ENCODE measurements at regions not wholly inside any gene's neighbourhood (a gene's known extent, or its start where the extent isn't known, plus 50 kb on each side); places are given as distances from the start of the nearest gene placed in this dataset.

DNA sequence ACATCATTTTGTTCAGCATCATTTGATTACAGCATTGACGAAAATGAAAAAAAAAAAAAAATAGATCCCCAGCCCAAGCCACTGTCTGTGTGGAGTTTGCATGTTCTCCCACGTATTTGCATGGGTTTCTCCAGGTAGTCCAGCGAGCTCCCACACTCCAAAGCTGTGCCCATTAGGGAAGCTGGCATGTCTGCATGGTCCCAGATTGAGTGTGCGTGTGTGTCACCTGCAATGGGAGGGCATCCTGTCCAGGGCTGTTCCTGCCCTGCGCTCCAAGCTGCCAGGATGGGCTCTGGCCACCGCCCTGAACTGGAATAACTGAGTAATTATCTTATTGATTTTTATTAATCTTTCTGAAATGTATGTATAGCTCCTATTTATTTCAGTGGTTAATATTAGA is 88.6 kb downstream of the KLF12 start:
- no peak for DNase-seq (ENCODE audit: low read depth in 2 of 3, low spot score in 2 of 3)

GRCh38 chr13:74043237-74043636 is 91.0 kb downstream of the KLF12 start:
- DNase-seq (ENCODE audit: low read depth in 2 of 3, low spot score in 2 of 3), result no peak

DNA sequence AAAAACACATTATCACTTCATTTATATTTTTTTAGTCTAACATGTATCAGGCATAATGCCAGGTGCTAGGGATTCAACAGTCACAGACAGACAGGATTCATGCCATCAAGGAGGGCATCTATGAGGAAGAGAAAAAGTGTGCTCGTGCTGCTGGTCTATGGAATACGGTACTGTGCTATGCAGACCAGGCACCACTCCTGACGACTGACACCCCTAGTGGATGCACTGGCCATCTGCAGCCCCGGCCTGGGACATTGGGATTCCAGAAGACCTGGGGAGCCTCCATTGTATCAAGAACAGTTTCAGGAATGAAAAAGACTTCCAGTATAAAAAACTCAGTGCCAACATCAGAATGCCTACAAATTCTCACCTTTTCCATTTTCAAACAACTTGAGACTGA is 94.0 kb downstream of the KLF12 start:
- DNase-seq (ENCODE audit: low read depth in 2 of 3, low spot score in 2 of 3), result no peak

GRCh38 chr13:74039667-74040066 is 94.5 kb downstream of the KLF12 start:
- no peak for DNase-seq (ENCODE audit: low read depth in 2 of 3, low spot score in 2 of 3)

DNA sequence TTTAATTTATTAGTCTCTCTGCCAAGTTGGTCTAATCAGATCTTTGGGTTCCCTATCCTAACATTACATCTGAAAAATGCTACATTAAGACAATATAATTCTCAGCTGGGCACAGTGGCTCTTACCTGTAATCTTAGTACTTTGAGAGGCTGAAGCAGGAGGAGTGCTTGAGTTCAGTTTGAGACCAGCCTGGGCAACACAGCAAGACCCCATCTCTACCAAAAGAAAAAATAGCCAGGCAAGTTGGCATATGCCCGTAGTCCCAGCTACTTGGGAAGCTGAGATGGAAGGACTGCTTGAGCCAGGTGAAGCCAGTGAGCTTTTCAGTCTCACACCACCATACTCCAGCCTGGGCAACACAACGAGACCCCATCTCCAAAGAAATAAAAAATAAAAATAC is 95.0 kb downstream of the KLF12 start:
- no peak for DNase-seq (ENCODE audit: low read depth in 2 of 3, low spot score in 2 of 3)

GRCh38 chr13:74037762-74038161 is 96.4 kb downstream of the KLF12 start:
- no peak for DNase-seq (ENCODE audit: low read depth in 2 of 3, low spot score in 2 of 3)

GRCh38 chr13:74036373-74036772 is 97.8 kb downstream of the KLF12 start:
- DNase-seq (ENCODE audit: low read depth in 2 of 3, low spot score in 2 of 3), result no peak

DNA sequence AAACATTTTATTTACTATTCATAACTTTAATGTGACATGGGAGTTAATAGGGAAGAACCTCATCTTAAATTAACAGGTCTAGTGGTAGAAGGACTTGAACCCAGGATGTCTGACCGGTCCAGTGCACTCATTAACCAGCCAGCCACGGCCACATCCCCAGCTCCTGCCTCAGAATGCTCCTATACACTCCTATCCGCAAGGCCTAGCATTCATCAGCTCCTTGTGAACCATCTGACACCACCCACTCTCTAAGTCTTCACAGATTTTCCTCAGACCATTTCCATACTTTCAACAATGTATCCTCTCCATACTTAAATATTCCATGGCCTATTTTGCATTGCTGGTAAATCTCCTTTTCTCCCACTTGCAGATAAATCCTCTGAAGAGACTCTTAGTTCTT is 98.3 kb downstream of the KLF12 start:
- DNase-seq (ENCODE audit: low read depth in 2 of 3, low spot score in 2 of 3), result no peak

GRCh38 chr13:74032325-74032724 is 101.9 kb downstream of the KLF12 start:
- no peak for DNase-seq (ENCODE audit: low read depth in 2 of 3, low spot score in 2 of 3)

DNA sequence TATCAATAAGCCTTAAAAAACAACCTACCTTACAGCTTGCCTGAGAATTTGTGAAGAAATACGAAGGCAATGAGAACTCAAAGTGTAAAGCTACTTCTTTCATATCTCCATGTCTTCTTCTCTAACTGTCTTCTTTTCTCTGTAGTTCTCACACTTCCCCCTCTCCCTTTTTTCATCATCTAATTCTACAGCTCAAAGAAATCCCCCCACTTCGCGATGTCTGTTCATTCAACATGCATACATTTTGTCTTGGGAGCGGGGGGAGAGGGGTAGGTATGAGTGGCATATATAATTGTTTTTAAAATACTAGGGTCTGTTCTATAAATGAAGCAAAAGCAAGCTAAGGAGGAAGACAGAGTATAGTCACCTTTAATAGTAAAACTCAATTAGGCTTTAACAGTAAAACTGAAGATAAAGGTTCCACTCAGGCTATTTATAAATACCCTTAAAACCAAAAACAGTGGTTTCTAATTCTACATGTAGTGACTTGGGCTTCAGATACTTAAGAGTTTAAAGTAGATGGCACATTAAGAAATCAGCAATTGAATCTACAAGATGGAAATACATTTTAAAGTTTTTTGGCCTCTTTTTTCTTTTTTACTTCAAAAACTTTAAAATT is 106.9 kb downstream of the KLF12 start:
- no peak for DNase-seq (ENCODE audit: low read depth in 2 of 3, low spot score in 2 of 3)

- DNase-seq (ENCODE audit: low read depth in 2 of 3, low spot score in 2 of 3), result peak; percentile 42 to 64 (median 55)
Observed at GRCh38 chr13:74026753-74027152, 107.5 kb downstream of the KLF12 start.

DNA sequence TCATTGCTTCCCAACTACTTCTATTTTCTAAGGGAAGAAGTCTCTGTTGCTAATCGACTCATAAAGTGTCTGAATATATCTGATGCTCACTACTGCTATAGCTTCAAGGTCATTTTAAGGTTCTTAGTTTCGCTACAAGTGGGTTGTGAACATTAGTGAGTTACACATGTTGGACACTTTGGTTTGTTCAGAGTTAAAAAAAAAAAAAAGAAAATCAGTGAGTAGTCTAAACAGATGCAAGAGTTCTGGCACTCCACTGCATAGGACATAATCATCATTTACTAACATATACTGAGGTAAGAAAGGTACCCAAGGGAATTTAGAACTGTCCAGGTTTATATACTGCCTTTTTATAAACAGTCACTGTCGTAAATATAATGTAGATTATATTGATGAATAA is 108.8 kb downstream of the KLF12 start:
- no peak for DNase-seq (ENCODE audit: low read depth in 2 of 3, low spot score in 2 of 3)

GRCh38 chr13:74024856-74025255 is 109.3 kb downstream of the KLF12 start:
- no peak for DNase-seq (ENCODE audit: low read depth in 2 of 3, low spot score in 2 of 3)

DNA sequence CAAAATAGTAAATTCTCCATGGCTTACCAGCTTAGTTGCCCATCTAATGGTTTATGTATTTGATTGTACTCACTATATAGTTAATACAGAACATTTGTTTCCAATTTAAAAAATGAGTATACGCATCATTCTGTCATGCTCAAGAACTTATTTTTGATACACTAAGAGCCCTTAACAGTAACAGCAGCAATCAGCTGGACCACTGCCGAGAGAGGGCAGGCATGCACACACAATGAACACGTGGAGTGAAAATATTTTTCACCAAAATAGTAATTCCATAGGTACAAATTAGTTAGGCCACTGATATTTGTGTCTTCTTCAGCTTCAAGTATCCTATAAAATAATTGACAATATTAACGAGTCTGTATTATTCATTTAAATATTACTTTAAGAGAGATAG is 109.9 kb downstream of the KLF12 start:
- DNase-seq (ENCODE audit: low read depth in 2 of 3, low spot score in 2 of 3), result no peak

- no peak for DNase-seq (ENCODE audit: low read depth in 2 of 3, low spot score in 2 of 3)
Observed at GRCh38 chr13:74023484-74023883, 110.7 kb downstream of the KLF12 start.

DNA sequence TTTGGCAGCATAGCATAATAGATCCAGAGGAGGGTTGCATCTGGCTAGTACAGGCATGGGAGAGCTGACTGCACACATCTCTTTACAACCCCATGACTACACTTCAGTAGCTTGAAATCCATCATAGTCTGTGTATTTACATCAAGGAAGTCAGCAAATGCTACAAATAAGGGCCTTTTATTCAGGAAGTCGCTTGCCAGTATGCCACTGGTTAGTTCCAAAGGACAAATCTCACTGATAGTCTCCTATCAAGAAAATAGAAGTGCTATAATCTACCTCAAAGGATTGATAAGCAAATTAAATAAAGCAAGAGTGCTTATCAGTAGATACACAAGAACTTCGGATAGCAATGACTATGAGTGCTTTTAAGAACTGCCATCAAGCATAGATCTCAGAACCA is 112.7 kb downstream of the KLF12 start:
- no peak for DNase-seq (ENCODE audit: low read depth in 2 of 3, low spot score in 2 of 3)

- no peak for DNase-seq (ENCODE audit: low read depth in 2 of 3, low spot score in 2 of 3)
Observed at GRCh38 chr13:74018062-74018431, 116.2 kb downstream of the KLF12 start.

GRCh38 chr13:74017301-74018061 is 116.7 kb downstream of the KLF12 start:
- no peak for DNase-seq (ENCODE audit: low read depth in 2 of 3, low spot score in 2 of 3)

DNA sequence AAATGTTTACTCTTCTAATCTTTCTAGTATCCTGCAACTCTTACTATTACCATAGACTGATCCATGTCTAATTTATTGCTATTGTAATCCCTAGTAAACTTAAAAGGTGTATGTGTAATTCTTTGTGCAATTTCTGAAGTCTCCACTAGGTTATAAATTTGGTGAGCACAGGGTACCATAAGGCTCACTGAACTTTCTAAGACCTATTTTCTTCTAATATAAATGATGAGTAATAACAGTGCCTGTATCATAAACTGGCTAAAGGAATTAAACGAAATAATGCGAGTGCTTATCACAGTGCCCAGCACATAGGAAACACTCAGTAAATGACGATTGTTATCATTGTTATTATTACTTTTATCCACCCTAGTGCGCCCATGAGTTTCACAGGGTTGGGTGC is 119.1 kb downstream of the KLF12 start:
- peak in 1 of 3 donors; percentile 6 for DNase-seq (ENCODE audit: low read depth in 2 of 3, low spot score in 2 of 3)

DNA sequence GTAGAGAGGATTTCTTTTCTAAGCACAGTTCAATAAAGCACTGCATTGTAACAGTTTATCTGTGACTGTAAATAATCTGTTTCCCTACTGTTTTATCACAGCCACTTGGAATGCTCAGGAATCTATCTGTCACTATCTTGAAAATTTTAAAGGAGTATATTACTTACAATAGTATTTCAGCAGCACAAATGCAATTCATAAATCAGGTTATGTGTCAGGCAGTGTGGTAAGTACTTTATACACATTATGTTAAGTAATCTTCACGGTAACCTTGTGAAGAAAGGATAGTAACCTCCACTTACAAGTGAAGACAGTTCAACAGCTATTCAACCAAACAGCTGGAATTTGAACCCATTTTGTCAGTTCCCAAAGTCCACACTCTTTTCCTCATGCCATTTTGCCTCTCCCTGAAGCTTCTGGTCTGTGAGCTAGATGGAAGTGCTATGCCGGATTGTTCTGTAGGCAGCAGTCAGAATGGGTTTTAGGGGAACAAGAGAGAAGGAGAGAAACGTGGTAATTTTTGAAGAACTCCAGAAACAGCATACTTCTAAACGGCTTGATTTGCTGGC is 125.0 kb downstream of the KLF12 start:
- no peak for DNase-seq (ENCODE audit: low read depth in 2 of 3, low spot score in 2 of 3)

GRCh38 chr13:74006666-74007065 is 127.5 kb downstream of the KLF12 start:
- DNase-seq (ENCODE audit: low read depth in 2 of 3, low spot score in 2 of 3), result no peak
